ENCODE measurements at regions not wholly inside any gene's neighbourhood (a gene's known extent, or its start where the extent isn't known, plus 50 kb on each side); places are given as distances from the start of the nearest gene placed in this dataset.
A peak's percentile ranks its signal among the peaks of the same experiment; 100 is the strongest.
"Not testable (repeated sequence)": the region's sequence is repeated elsewhere in the genome, so short reads cannot be mapped to it uniquely, and the experiment has no call there.

- no peak for FAIRE-seq
- no peak for DNase-seq (ENCODE audit: low spot score)
These were observed 51.8 kb upstream of the ENPEP start for GRCh38 chr4:110424144-110424543.

GRCh38 chr4:110418641-110419040 lies 57.3 kb upstream of the ENPEP start:
- FAIRE-seq (no peak), DNase-seq (ENCODE audit: low spot score) (no peak)

- FAIRE-seq (no peak), DNase-seq (ENCODE audit: low spot score) (no peak)
These were observed 58.8 kb upstream of the ENPEP start for GRCh38 chr4:110417136-110417535.

- no peak for DNase-seq (ENCODE audit: low spot score)
- no peak for FAIRE-seq
These were observed 60.5 kb upstream of the ENPEP start for GRCh38 chr4:110415478-110415877.

- FAIRE-seq (no peak), DNase-seq (ENCODE audit: low spot score) (no peak)
These were observed 60.9 kb upstream of the ENPEP start for GRCh38 chr4:110415041-110415440.

- no peak for DNase-seq (ENCODE audit: low spot score)
- FAIRE-seq: no peak
These were observed 61.4 kb upstream of the ENPEP start for GRCh38 chr4:110414561-110414920.

GRCh38 chr4:110413807-110414560 lies 62.0 kb upstream of the ENPEP start:
- not testable (repeated sequence) for FAIRE-seq
- DNase-seq (ENCODE audit: low spot score): peak; percentile 11

- DNase-seq (ENCODE audit: low spot score) (no peak), FAIRE-seq (no peak)
These were observed 63.4 kb upstream of the ENPEP start for GRCh38 chr4:110412354-110413065.

GRCh38 chr4:110411574-110412011 lies 64.4 kb upstream of the ENPEP start:
- FAIRE-seq (no peak), DNase-seq (ENCODE audit: low spot score) (no peak)

- not testable (repeated sequence) for FAIRE-seq; DNase-seq (ENCODE audit: low spot score)
These were observed 64.9 kb upstream of the ENPEP start for GRCh38 chr4:110410853-110411573.

GRCh38 chr4:110400086-110400485 lies 75.9 kb upstream of the ENPEP start:
- FAIRE-seq (no peak), DNase-seq (ENCODE audit: low spot score) (no peak)

GRCh38 chr4:110399046-110399445 lies 76.9 kb upstream of the ENPEP start:
- not testable (repeated sequence) for DNase-seq (ENCODE audit: low spot score); FAIRE-seq

- no peak for FAIRE-seq
These were observed 79.0 kb upstream of the ENPEP start for GRCh38 chr4:110396963-110397362.

GRCh38 chr4:110395421-110395820 lies 80.5 kb upstream of the ENPEP start:
- DNase-seq (ENCODE audit: low spot score) (no peak), FAIRE-seq (no peak)

More at GRCh38 chr4:110396963-110397362, 79.0 kb upstream of the ENPEP start:
- no peak for DNase-seq (ENCODE audit: low spot score)

- no peak for DNase-seq (ENCODE audit: low spot score)
- no peak for FAIRE-seq
These were observed 81.1 kb upstream of the ENPEP start for GRCh38 chr4:110394871-110395270.

GRCh38 chr4:110381784-110382183 lies 94.2 kb upstream of the ENPEP start:
- no peak for DNase-seq (ENCODE audit: low spot score)
- no peak for FAIRE-seq

GRCh38 chr4:110372485-110372884 lies 103.5 kb upstream of the ENPEP start:
- DNase-seq (ENCODE audit: low spot score) (no peak), FAIRE-seq (no peak)

GRCh38 chr4:110371016-110371770 lies 104.8 kb upstream of the ENPEP start:
- FAIRE-seq: peak; percentile 96
- DNase-seq (ENCODE audit: low spot score): peak; percentile 95

GRCh38 chr4:110368409-110368808 lies 107.5 kb upstream of the ENPEP start:
- DNase-seq (ENCODE audit: low spot score) (no peak), FAIRE-seq (no peak)

GRCh38 chr4:110367156-110367555 lies 108.8 kb upstream of the ENPEP start:
- no peak for FAIRE-seq
- DNase-seq (ENCODE audit: low spot score): no peak

GRCh38 chr4:110365761-110366160 lies 110.2 kb upstream of the ENPEP start:
- DNase-seq (ENCODE audit: low spot score) (no peak), FAIRE-seq (no peak)
